ENCODE measurements at regions not wholly inside any gene's neighbourhood (a gene's known extent, or its start where the extent isn't known, plus 50 kb on each side); places are given as distances from the start of the nearest gene placed in this dataset.
"Not testable (repeated sequence)": the region's sequence is repeated elsewhere in the genome, so short reads cannot be mapped to it uniquely, and the experiment has no call there.

DNA sequence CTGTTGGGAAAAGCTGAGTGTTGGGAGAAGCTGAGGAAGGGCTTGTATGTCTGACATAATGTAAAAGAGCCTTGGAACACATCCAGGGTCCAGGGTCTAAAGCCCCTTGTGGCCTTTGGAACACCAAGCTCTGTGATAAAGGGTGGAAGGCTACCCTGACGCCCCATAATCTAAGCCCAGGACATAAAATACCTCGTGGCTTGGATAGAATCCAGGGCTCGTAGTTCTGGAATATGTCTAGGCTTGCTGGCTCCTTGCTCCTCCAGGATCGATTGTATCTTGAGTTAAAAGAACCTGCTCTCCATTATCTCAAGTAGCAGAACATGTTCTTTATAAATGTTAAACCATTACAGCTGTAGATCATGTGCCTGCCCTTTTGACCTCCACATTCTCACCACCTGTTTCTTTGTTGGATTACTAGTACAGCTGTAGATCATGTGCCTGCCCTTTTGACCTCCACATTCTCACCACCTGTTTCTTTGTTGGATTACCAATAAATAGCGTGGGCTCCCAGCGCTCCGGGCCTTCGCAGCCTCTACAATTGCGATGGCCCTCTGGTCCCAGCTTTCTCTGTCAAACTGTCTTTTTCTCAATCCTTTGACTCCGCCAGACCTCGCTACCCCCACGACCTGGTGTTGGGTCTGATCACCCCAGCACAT lies 246.9 kb upstream of the KCNH7 start:
- H3K4me3 Mint-ChIP-seq, result not testable (repeated sequence)

DNA sequence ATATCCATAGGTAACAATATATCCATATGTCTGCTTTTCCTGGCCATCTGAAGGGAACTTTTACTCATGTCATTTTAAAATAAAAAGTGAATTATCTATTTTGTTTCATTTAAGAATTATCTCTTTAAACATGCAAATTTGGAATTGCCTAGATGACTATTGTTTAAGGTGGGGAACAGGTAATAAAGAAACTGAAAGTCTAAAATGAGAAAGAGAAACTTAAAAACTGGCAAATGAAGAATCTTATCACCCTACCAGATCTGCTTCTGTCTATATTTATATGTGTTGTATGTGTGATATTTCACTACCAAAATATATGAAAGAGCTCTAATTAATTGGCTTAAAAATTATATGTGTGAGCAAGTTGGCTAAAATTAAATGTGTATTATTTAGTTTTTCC lies 243.2 kb upstream of the KCNH7 start:
- Mint-ChIP-seq H3K27me3 (ENCODE audit: low read depth in 3 of 3) (peaks cover 0 to 1% (median 0%) of the 10 kb centered on the region in 3 donors), H3K4me3 (no peak overlapping the region), H3K9me3 (peaks cover 4 to 65% (median 24%) of the 10 kb centered on the region in 6 donors)

More for the DNA sequence above, 246.9 kb upstream of the KCNH7 start:
- peaks cover 6 to 56% (median 20%) of the 10 kb centered on the region in 6 donors for H3K9me3 Mint-ChIP-seq
- H3K36me3 Mint-ChIP-seq; H3K27ac Mint-ChIP-seq; H3K4me1 Mint-ChIP-seq; H3K27me3 Mint-ChIP-seq (ENCODE audit: low read depth in 3 of 3); DNase-seq: not testable (repeated sequence)

DNA sequence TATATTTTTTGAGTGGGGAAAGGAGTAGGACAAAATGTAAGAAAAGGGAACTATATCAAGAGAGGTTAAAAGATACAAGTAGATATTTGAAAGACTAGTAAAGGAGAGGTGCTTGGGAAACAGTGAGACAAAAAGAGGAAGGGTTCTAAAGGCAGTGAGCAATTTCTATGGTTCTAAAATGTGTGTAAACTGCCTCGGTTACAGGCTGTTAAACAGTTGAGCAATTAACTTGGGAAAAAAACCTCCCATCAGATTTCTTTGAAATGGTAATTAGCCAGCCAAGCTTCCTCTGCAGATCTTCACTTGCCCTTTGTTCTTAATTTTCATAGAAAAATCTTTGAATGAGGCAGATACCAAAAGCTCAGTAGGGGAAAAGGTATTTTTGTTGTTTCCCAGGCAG lies 238.7 kb upstream of the KCNH7 start:
- H3K27me3 Mint-ChIP-seq (ENCODE audit: low read depth in 3 of 3), result peaks cover 0 to 1% (median 0%) of the 10 kb centered on the region in 3 donors
- H3K36me3 Mint-ChIP-seq, result no peaks in the 10 kb centered on the region
- H3K27ac Mint-ChIP-seq, result no peak overlapping the region
- H3K4me3 Mint-ChIP-seq, result no peak overlapping the region
- H3K9me3 Mint-ChIP-seq, result peaks cover 3 to 53% (median 19%) of the 10 kb centered on the region in 6 donors
- H3K4me1 Mint-ChIP-seq, result no peaks in the 10 kb centered on the region
- no peak for DNase-seq

More for the DNA sequence above, 243.2 kb upstream of the KCNH7 start:
- Mint-ChIP-seq H3K27ac (no peak overlapping the region), H3K36me3 (no peaks in the 10 kb centered on the region), H3K4me1 (no peaks in the 10 kb centered on the region)
- no peak for DNase-seq

DNA sequence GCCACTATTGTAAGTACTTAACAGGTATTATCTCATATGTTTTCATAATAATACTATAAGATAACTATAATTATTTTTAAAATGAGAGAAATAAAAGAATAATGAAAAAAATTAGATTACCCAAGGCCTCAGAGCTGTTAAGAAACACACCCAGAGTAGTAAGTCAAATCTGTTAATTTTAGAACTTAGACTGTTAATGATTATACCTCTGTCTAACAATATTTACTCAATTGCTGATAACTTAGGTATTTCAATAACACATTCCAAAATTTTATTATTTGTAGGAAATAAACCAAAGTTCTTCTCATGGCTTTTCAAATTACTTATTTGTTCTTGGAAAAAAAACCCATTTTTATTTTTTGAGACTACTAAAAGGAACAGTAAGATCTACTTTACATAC lies 227.5 kb upstream of the KCNH7 start:
- Mint-ChIP-seq H3K9me3 (peaks cover 3 to 40% (median 19%) of the 10 kb centered on the region in 6 donors), H3K27me3 (ENCODE audit: low read depth in 3 of 3) (no peaks in the 10 kb centered on the region), H3K36me3 (no peaks in the 10 kb centered on the region), H3K27ac (no peak overlapping the region), H3K4me1 (no peaks in the 10 kb centered on the region), H3K4me3 (no peak overlapping the region)
- DNase-seq, result no peak

DNA sequence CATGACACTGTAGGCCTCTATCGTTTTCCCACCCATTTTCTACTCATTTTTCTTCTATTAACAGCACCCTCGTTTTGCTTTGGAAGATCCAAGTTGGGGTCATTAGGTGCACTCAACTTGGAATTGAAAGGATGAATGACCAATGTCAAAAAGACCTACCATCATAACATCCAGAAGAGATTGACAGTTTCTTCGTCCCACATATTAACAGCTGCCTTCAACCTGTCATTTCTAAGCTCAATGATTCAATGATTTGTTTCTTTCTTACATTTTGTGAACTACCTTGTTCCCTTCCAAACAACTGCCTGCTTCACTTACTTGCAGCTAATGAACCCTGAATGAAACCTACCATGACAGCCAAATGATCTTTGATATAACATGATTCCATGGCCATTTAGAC lies 224.0 kb upstream of the KCNH7 start:
- H3K27ac Mint-ChIP-seq, result no peak overlapping the region
- no peaks in the 10 kb centered on the region for H3K27me3 Mint-ChIP-seq (ENCODE audit: low read depth in 3 of 3)
- H3K9me3 Mint-ChIP-seq, result peaks cover 4 to 25% (median 9%) of the 10 kb centered on the region in 6 donors
- no peak for DNase-seq
- no peaks in the 10 kb centered on the region for H3K4me1 Mint-ChIP-seq
- no peaks in the 10 kb centered on the region for H3K36me3 Mint-ChIP-seq
- no peak overlapping the region for H3K4me3 Mint-ChIP-seq

DNA sequence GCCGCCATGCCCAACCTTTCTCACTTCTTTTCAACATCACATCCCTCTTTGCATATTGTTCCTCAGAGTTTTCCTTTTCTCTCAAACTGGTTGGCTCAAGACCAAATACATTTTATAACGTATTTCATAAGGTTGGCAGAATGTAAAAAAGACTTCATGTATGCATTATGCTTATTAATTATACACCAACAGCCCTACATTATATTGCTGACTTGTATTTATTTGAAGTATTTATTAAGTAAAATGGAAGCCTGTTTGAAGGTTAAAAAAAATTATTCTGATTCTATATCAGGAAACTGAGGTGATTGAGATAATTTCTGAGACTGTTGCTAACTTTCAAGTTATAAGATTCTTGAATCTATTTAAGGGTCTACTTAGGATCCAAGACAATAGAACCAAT lies 208.0 kb upstream of the KCNH7 start:
- Mint-ChIP-seq H3K4me1 (no peaks in the 10 kb centered on the region), H3K36me3 (no peaks in the 10 kb centered on the region), H3K27ac (no peak overlapping the region), H3K27me3 (ENCODE audit: low read depth in 3 of 3) (peaks cover 0 to 8% (median 1%) of the 10 kb centered on the region in 3 donors), H3K4me3 (no peak overlapping the region), H3K9me3 (peaks cover 2 to 23% (median 15%) of the 10 kb centered on the region in 6 donors)
- DNase-seq, result no peak

DNA sequence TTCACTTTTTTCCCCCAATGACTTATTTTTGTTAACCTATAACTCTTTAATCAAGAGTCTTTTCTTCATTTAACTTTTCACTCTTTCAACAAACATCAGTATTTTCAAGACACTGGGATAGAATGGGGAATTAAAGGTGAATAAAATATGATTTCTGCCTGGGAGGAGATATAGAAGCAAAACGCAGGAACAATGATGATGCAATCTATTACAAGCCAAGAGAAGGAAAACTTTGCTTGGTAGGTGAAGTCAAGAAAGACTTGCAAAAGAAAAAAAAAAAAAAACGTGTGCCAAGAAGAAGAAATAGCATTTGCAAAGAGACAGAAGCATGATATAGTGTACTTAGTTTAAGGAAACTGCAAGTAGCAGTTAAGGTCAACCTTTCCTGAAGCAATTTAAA lies 207.3 kb upstream of the KCNH7 start:
- Mint-ChIP-seq H3K27me3 (ENCODE audit: low read depth in 3 of 3) (peaks cover 0 to 8% (median 1%) of the 10 kb centered on the region in 3 donors), H3K9me3 (peaks cover 4 to 26% (median 13%) of the 10 kb centered on the region in 6 donors), H3K27ac (no peak overlapping the region), H3K4me3 (no peak overlapping the region), H3K4me1 (no peaks in the 10 kb centered on the region), H3K36me3 (no peaks in the 10 kb centered on the region)
- DNase-seq, result no peak

DNA sequence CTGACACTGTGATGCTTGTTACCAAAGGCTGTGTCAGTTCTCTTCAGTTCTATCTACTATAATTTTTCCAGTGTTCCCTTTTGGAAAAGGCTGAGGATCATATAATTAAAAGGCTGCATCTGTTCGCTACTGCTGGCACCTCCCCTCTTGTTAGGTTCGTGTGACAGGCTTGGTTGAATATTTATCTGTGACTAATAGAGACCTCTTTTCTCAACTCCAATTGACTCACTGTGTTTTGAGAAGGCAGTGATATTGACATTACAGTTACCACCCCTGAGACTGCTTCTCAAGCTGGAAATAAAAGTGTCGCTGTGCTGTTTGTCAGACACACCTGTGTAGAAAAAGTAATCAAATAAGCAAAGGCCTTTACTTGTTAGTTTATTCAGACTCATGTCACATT lies 205.5 kb upstream of the KCNH7 start:
- Mint-ChIP-seq H3K36me3 (no peaks in the 10 kb centered on the region), H3K4me3 (no peak overlapping the region), H3K27me3 (ENCODE audit: low read depth in 3 of 3) (peaks cover 0 to 3% (median 1%) of the 10 kb centered on the region in 3 donors), H3K27ac (no peak overlapping the region), H3K9me3 (peaks cover 3 to 21% (median 10%) of the 10 kb centered on the region in 6 donors), H3K4me1 (no peaks in the 10 kb centered on the region)
- no peak for DNase-seq

DNA sequence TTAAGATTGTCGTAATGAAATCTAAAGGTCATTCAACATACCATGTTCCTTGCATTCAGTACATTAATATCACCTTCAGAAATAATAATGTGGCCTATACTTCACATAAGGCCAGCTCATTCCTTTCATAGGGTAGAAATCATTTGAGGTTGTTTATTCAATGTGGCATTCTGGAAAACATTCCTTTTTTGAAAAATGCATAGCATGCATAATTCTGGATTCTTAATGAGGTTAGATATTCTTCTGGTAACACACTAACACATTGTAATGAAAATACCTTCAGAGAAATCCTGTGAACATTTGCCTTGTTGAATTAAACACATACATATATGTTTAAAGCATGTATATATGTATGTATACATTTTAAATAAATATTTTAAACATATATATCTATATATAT lies 204.6 kb upstream of the KCNH7 start:
- peaks cover 3 to 20% (median 8%) of the 10 kb centered on the region in 6 donors for H3K9me3 Mint-ChIP-seq
- no peak for DNase-seq
- H3K36me3 Mint-ChIP-seq, result no peaks in the 10 kb centered on the region
- H3K4me3 Mint-ChIP-seq, result no peak overlapping the region
- no peak overlapping the region for H3K27ac Mint-ChIP-seq
- H3K27me3 Mint-ChIP-seq (ENCODE audit: low read depth in 3 of 3), result peaks cover 0 to 2% (median 1%) of the 10 kb centered on the region in 3 donors
- H3K4me1 Mint-ChIP-seq, result no peaks in the 10 kb centered on the region

DNA sequence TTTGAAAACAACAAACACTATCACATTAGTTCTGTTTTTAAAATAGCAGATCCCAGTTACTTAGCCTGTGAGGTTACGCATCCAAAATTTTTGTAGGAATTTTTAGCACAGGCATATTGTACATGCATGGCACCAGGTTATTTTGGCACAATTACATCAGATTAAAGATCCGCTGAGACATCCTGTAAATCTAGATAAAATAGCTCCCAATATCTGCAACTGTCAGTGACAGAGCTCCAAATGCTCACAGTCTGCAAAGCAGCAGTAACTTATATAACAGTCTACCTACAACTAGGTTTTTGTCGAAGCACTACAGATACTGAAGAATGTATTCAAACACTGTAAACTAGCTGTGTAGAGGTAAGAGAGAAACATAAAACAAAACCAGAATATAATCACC lies 200.7 kb upstream of the KCNH7 start:
- Mint-ChIP-seq H3K9me3 (peaks cover 5 to 32% (median 13%) of the 10 kb centered on the region in 6 donors), H3K36me3 (no peaks in the 10 kb centered on the region), H3K4me3 (no peak overlapping the region), H3K4me1 (no peaks in the 10 kb centered on the region), H3K27me3 (ENCODE audit: low read depth in 3 of 3) (peaks cover 0 to 2% (median 1%) of the 10 kb centered on the region in 3 donors), H3K27ac (no peak overlapping the region)
- no peak for DNase-seq

DNA sequence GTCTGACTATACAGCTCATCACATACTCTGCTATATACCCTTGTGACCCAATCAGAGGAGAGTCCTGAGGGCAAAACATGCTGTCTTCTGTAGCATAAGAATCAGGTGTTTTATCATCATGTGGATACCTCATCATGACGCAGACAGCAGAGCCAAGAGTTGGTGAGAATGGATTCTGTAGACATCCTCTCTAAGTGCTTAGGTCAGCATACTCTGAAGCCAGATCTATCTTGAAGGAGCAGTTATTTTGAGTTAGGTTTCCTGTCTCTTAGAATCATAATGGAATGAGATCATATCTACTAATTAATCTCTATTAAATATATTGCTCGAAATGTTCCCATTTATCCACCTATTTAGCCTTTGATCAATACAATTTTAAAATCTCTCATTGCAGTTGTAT lies 190.2 kb upstream of the KCNH7 start:
- DNase-seq, result no peak
- Mint-ChIP-seq H3K27me3 (ENCODE audit: low read depth in 3 of 3) (peaks cover 0 to 4% (median 2%) of the 10 kb centered on the region in 3 donors), H3K36me3 (no peaks in the 10 kb centered on the region), H3K27ac (no peak overlapping the region), H3K4me3 (no peak overlapping the region), H3K4me1 (no peaks in the 10 kb centered on the region), H3K9me3 (peaks cover 7 to 29% (median 9%) of the 10 kb centered on the region in 6 donors)

DNA sequence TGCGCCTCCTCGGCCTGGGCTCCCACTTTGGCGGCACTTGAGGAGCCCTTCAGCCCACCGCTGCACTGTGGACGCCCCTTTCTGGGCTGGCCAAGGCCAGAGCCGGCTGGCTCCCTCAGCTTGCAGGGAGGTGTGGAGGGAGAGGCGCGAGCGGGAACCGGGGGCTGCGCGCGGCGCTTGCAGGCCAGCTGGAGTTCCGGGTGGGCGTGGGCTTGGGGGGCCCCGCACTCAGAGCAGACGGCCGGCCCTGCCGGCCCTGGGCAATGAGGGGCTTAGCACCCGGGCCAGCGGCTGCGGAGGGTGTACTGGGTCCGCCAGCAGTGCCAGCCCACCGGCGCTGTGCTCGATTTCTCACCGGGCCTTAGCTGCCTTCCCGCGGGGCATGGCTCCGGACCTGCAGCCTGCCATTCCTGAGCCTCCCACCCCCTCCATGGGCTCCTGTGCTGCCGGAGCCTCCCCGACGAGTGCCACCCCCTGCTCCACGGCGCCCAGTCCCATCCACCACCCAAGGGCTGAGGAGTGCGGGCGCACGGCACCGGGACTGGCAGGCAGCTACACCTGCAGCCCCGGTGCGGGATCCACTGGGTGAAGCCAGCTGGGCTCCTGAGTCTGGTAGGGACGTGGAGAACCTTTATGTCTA lies 187.7 kb upstream of the KCNH7 start:
- H3K27ac Mint-ChIP-seq, result not testable (repeated sequence)

DNA sequence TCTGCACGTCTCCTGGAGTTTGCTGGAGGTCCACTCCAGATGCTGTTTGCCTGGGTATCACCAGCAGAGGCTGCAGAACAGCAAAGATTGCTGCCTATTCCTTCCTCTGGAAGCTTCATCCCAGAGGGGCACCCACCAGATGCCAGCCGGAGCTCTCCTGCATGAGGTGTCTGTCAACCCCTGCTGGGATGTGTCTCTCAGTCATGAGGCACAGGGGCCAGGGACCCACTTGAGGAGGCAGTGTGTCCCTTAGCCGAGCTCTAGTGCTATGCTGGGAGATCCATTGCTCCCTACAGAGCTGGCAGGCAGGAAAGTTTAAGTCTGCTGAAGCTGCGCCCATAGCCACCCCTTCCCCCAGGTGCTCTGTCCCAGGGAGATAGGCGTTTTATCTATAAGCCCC lies 178.3 kb upstream of the KCNH7 start:
- not testable (repeated sequence) for DNase-seq; H3K4me3 Mint-ChIP-seq; H3K4me1 Mint-ChIP-seq; H3K27me3 Mint-ChIP-seq (ENCODE audit: low read depth in 3 of 3); H3K36me3 Mint-ChIP-seq; H3K27ac Mint-ChIP-seq
- H3K9me3 Mint-ChIP-seq, result peaks cover 8 to 47% (median 33%) of the 10 kb centered on the region in 6 donors

More for the DNA sequence above, 187.7 kb upstream of the KCNH7 start:
- DNase-seq; H3K4me1 Mint-ChIP-seq; H3K4me3 Mint-ChIP-seq; H3K27me3 Mint-ChIP-seq (ENCODE audit: low read depth in 3 of 3); H3K36me3 Mint-ChIP-seq: not testable (repeated sequence)
- peaks cover 9 to 36% (median 13%) of the 10 kb centered on the region in 6 donors for H3K9me3 Mint-ChIP-seq

DNA sequence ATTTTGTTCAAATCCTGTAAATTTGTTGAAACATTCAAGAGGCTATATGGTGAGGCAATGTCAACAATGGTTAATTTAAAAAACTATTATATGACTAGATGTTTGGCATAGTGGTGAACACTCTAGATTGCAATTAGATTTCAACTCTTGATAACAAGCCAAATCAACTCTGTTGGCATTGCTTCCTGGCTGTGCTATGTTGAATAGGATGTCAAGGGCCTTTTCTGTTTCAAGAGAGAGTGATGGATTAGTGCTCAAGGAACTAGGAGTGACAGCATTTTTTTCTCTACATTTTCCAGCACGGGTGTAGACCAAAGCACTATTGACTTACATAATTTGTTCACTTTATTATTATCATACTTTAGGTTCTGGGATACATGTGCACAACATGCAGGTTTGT lies 172.4 kb upstream of the KCNH7 start:
- no peak overlapping the region for H3K27ac Mint-ChIP-seq
- peaks cover 8 to 46% (median 32%) of the 10 kb centered on the region in 6 donors for H3K9me3 Mint-ChIP-seq
- H3K4me3 Mint-ChIP-seq, result no peak overlapping the region
- H3K27me3 Mint-ChIP-seq (ENCODE audit: low read depth in 3 of 3), result peaks cover 0 to 2% (median 2%) of the 10 kb centered on the region in 3 donors
- H3K36me3 Mint-ChIP-seq, result no peaks in the 10 kb centered on the region
- DNase-seq, result no peak
- H3K4me1 Mint-ChIP-seq, result no peaks in the 10 kb centered on the region
